Trophoblast cell (in vitro differentiated cells and primary cell): ENCODE measurements at regions not wholly inside any gene's neighbourhood (a gene's known extent, or its start where the extent isn't known, plus 50 kb on each side); places are given as distances from the start of the nearest gene placed in this dataset.

ENCODE experiments used
- DNase-seq, 2 donors: peaks; one replicate each; pipeline ENCODE4 v3.0.0-alpha.2; 2016
- H2AFZ ChIP-seq: 2 replicates; pipeline ENCODE4 v1.6.1; 2013; ENCODE audit warnings: low read length, moderate library complexity, mild to moderate bottlenecking; ENCODE audit not compliant: insufficient read depth, poor library complexity
- H2AK5ac ChIP-seq: 2 replicates; pipeline ENCODE4 v1.6.1; 2013; ENCODE audit warnings: mild to moderate bottlenecking, low read length
- H2BK120ac ChIP-seq: 2 replicates; pipeline ENCODE4 v1.6.1; 2013; ENCODE audit warnings: low read length, mild to moderate bottlenecking, moderate library complexity; ENCODE audit not compliant: insufficient read depth, poor library complexity
- H2BK12ac ChIP-seq: 2 replicates; pipeline ENCODE4 v1.6.1; 2013; ENCODE audit warnings: mild to moderate bottlenecking, low read length, moderate library complexity
- H2BK5ac ChIP-seq: 2 replicates; pipeline ENCODE4 v1.6.1; 2013; ENCODE audit warnings: low read length, low read depth, moderate library complexity, mild to moderate bottlenecking; ENCODE audit not compliant: poor library complexity
- H3K14ac ChIP-seq: 2 replicates; pipeline ENCODE4 v1.6.1; 2013; ENCODE audit warnings: mild to moderate bottlenecking, low read length
- H3K18ac ChIP-seq: 2 replicates; pipeline ENCODE4 v1.6.1; 2013; ENCODE audit warnings: mild to moderate bottlenecking, low read length
- H3K23ac ChIP-seq: 2 replicates; pipeline ENCODE4 v1.6.1; 2013; ENCODE audit warnings: low read length
- H3K27ac ChIP-seq: 2 replicates; pipeline ENCODE4 v1.5.1; 2013; ENCODE audit warnings: low read depth, mild to moderate bottlenecking, inconsistent platforms, low read length, moderate library complexity
- H3K27me3 ChIP-seq: 2 replicates; pipeline ENCODE4 v1.6.1; 2013; ENCODE audit warnings: inconsistent platforms, mild to moderate bottlenecking, low read length, moderate library complexity; ENCODE audit not compliant: insufficient read depth
- H3K36me3 ChIP-seq, 2 experiments: 1 replicate in 1 of 2; 2 replicates in 1 of 2; pipeline ENCODE4 v1.6.1; 2013; ENCODE audit warnings: low read length in 2 of 2, mild to moderate bottlenecking in 2 of 2, moderate library complexity in 1 of 2; ENCODE audit not compliant: insufficient read depth in 2 of 2, control insufficient read depth in 1 of 2
- H3K4ac ChIP-seq: 2 replicates; pipeline ENCODE4 v1.6.1; 2013; ENCODE audit warnings: low read depth, mild to moderate bottlenecking, low read length, moderate library complexity
- H3K4me1 ChIP-seq, 2 experiments: 1 replicate in 1 of 2; 2 replicates in 1 of 2; pipeline ENCODE4 v1.6.1; 2013; ENCODE audit warnings: low read length in 2 of 2, mild to moderate bottlenecking in 2 of 2, moderate library complexity in 1 of 2; ENCODE audit not compliant: insufficient read depth in 2 of 2, control insufficient read depth in 1 of 2
- H3K4me2 ChIP-seq: 2 replicates; pipeline ENCODE4 v1.6.1; 2013; ENCODE audit warnings: inconsistent platforms, mild to moderate bottlenecking, low read length, moderate library complexity
- H3K4me3 ChIP-seq: 2 replicates; pipeline ENCODE4 v1.5.1; 2013; ENCODE audit warnings: mild to moderate bottlenecking, low read depth, low read length, inconsistent platforms
- H3K79me1 ChIP-seq: one replicate; pipeline ENCODE4 v1.6.1; 2013; ENCODE audit warnings: low read length
- H3K79me2 ChIP-seq: 2 replicates; pipeline ENCODE4 v1.6.1; 2013; ENCODE audit warnings: low read length, mild to moderate bottlenecking; ENCODE audit not compliant: control insufficient read depth, insufficient read depth, poor library complexity
- H3K9ac ChIP-seq: 2 replicates; pipeline ENCODE4 v1.6.1; 2013; ENCODE audit warnings: mild to moderate bottlenecking, low read length
- H3K9me3 ChIP-seq: 2 replicates; pipeline ENCODE4 v1.6.1; 2013; ENCODE audit warnings: low read depth, mild to moderate bottlenecking, control low read depth, inconsistent platforms, low read length; ENCODE audit not compliant: insufficient read depth
- H4K12ac ChIP-seq: 2 replicates; pipeline ENCODE4 v1.6.1; 2013; ENCODE audit warnings: low read depth, mild to moderate bottlenecking, low read length, moderate library complexity
- H4K8ac ChIP-seq: 2 replicates; pipeline ENCODE4 v1.6.1; 2013; ENCODE audit warnings: low read depth, mild to moderate bottlenecking, low read length, moderate library complexity
- H4K91ac ChIP-seq: one replicate; pipeline ENCODE4 v1.6.1; 2013; ENCODE audit warnings: low read depth, mild to moderate bottlenecking, low read length, moderate library complexity
- WGBS: extraction: QIAGEN DNeasy Blood & Tissue Kit; methylation state at CpG from one replicate; pipeline ENCODE4 v1.1.7; 2013; ENCODE audit warnings: missing lambda C conversion rate; ENCODE audit not compliant: insufficient read length, insufficient coverage; ENCODE audit errors: extremely low coverage; 5-methylcytosine and 5-hydroxymethylcytosine counted together

GRCh38 chr15:31528846-31529245 lies 202.2 kb downstream of the KLF13 start:
- Histone ChIP-seq H3K4ac (no peak overlapping the region), H3K9me3 (no peaks in the 10 kb centered on the region), H3K79me2 (no peaks in the 10 kb centered on the region), H4K8ac (no peak overlapping the region), H2AFZ (no peak overlapping the region), H3K4me3 (no peak overlapping the region), H3K14ac (no peak overlapping the region), H2BK5ac (no peak overlapping the region), H2AK5ac (no peak overlapping the region), H3K27ac (no peak overlapping the region), H3K23ac (no peak overlapping the region), H3K79me1 (no peaks in the 10 kb centered on the region), H3K4me1 (peaks cover 0 to 3% of the 10 kb centered on the region in 2 experiments), H2BK120ac (no peak overlapping the region), H3K4me2 (no peak overlapping the region), H4K12ac (no peak overlapping the region), H3K36me3 (no peaks in the 10 kb centered on the region), H3K18ac (no peak overlapping the region), H2BK12ac (no peak overlapping the region), H3K9ac (no peak overlapping the region), H4K91ac (no peak overlapping the region), H3K27me3 (no peaks in the 10 kb centered on the region)
- WGBS = no CpG with 5 or more reads among the region's 2 CpGs
- DNase-seq = no peak

- no peak overlapping the region for H3K27ac ChIP-seq
- H3K4me3 ChIP-seq = no peak overlapping the region
- H2BK5ac ChIP-seq = no peak overlapping the region
- no peak overlapping the region for H3K4ac ChIP-seq
- no CpG with 5 or more reads among the region's 14 CpGs for WGBS
- no peak overlapping the region for H4K12ac ChIP-seq
- no peaks in the 10 kb centered on the region for H3K36me3 ChIP-seq
- no peaks in the 10 kb centered on the region for H3K9me3 ChIP-seq
- H4K8ac ChIP-seq = no peak overlapping the region
- H3K14ac ChIP-seq = no peak overlapping the region
- no peak overlapping the region for H2BK120ac ChIP-seq
- no peak overlapping the region for H3K18ac ChIP-seq
- no peaks in the 10 kb centered on the region for H3K79me1 ChIP-seq
- H3K9ac ChIP-seq = no peak overlapping the region
- no peak overlapping the region for H2BK12ac ChIP-seq
- H3K27me3 ChIP-seq = no peaks in the 10 kb centered on the region
- no peak overlapping the region for H3K4me2 ChIP-seq
- no peak for DNase-seq
- no peak overlapping the region for H4K91ac ChIP-seq
- no peaks in the 10 kb centered on the region for H3K79me2 ChIP-seq
- H3K4me1 ChIP-seq = no peaks in the 10 kb centered on the region
- no peak overlapping the region for H2AFZ ChIP-seq
- no peak overlapping the region for H2AK5ac ChIP-seq
- H3K23ac ChIP-seq = no peak overlapping the region
Measured at GRCh38 chr15:31537770-31538592, 211.3 kb downstream of the KLF13 start.

- H3K79me2 ChIP-seq = no peaks in the 10 kb centered on the region
- H3K79me1 ChIP-seq = no peaks in the 10 kb centered on the region
- no peaks in the 10 kb centered on the region for H3K9me3 ChIP-seq
- H3K4me3 ChIP-seq = no peak overlapping the region
- H3K27me3 ChIP-seq = no peaks in the 10 kb centered on the region
- H4K8ac ChIP-seq = no peak overlapping the region
- H2BK12ac ChIP-seq = no peak overlapping the region
- H2BK120ac ChIP-seq = no peak overlapping the region
- H3K27ac ChIP-seq = no peak overlapping the region
- H2AK5ac ChIP-seq = no peak overlapping the region
- H3K4ac ChIP-seq = no peak overlapping the region
- no peaks in the 10 kb centered on the region for H3K4me1 ChIP-seq
- H2AFZ ChIP-seq = no peak overlapping the region
- WGBS = no CpG with 5 or more reads among the region's 2 CpGs
- no peak for DNase-seq
- H4K12ac ChIP-seq = no peak overlapping the region
- no peak overlapping the region for H3K9ac ChIP-seq
- no peaks in the 10 kb centered on the region for H3K36me3 ChIP-seq
- no peak overlapping the region for H3K4me2 ChIP-seq
- no peak overlapping the region for H4K91ac ChIP-seq
- no peak overlapping the region for H3K23ac ChIP-seq
- H3K18ac ChIP-seq = no peak overlapping the region
- no peak overlapping the region for H2BK5ac ChIP-seq
- no peak overlapping the region for H3K14ac ChIP-seq
Measured at GRCh38 chr15:31540633-31541032, 214.0 kb downstream of the KLF13 start.

- no peak overlapping the region for H2BK5ac ChIP-seq
- no peaks in the 10 kb centered on the region for H3K9me3 ChIP-seq
- no peak overlapping the region for H3K4me2 ChIP-seq
- H3K18ac ChIP-seq = no peak overlapping the region
- no peak overlapping the region for H4K8ac ChIP-seq
- no peaks in the 10 kb centered on the region for H3K27me3 ChIP-seq
- no peak overlapping the region for H3K4ac ChIP-seq
- H2AFZ ChIP-seq = no peak overlapping the region
- H2AK5ac ChIP-seq = no peak overlapping the region
- no peaks in the 10 kb centered on the region for H3K36me3 ChIP-seq
- H3K79me2 ChIP-seq = no peaks in the 10 kb centered on the region
- H3K9ac ChIP-seq = no peak overlapping the region
- H2BK120ac ChIP-seq = no peak overlapping the region
- no peak overlapping the region for H3K14ac ChIP-seq
- H4K12ac ChIP-seq = no peak overlapping the region
- no peak overlapping the region for H4K91ac ChIP-seq
- no peaks in the 10 kb centered on the region for H3K79me1 ChIP-seq
- no peak overlapping the region for H3K23ac ChIP-seq
- no peak for DNase-seq
- H3K27ac ChIP-seq = no peak overlapping the region
- no peak overlapping the region for H2BK12ac ChIP-seq
- no peaks in the 10 kb centered on the region for H3K4me1 ChIP-seq
- no peak overlapping the region for H3K4me3 ChIP-seq
Measured at GRCh38 chr15:31544361-31544760, 217.7 kb downstream of the KLF13 start.
